Body of pancreas (tissue), 4 donors: ENCODE measurements at regions not wholly inside any gene's neighbourhood (a gene's known extent, or its start where the extent isn't known, plus 50 kb on each side); places are given as distances from the start of the nearest gene placed in this dataset.
"Not testable (repeated sequence)": the region's sequence is repeated elsewhere in the genome, so short reads cannot be mapped to it uniquely, and the experiment has no call there.

Experiments
- ATAC-seq: fragments of 150-250 bp; one replicate; pipeline ENCODE4 v1.9.1; 2016
- DNase-seq, 4 donors: peaks; one replicate each; pipeline ENCODE4 v3.0.0-alpha.2; 2019
- H3K27ac ChIP-seq, 4 donors: fragments of 200-600 bp; sonication (generic); 1 replicate in 3 of 4; 2 replicates in 1 of 4; pipeline versions ENCODE4 v1.5.1 to v1.6.1; 2016 to 2019; ENCODE audit warnings: mild to moderate bottlenecking in 1 of 4, mixed read lengths in 1 of 4, moderate library complexity in 1 of 4
- H3K27me3 ChIP-seq, 2 donors: fragments of 200-600 bp; sonication (generic); one replicate each; pipeline ENCODE4 v1.6.0; 2016; ENCODE audit warnings: mild to moderate bottlenecking in 1 of 2
- H3K36me3 ChIP-seq, 2 donors: fragments of 200-600 bp; sonication (generic); replicated peaks in 1 of 2; 2 replicates each; pipeline ENCODE4 v1.5.1; 2016; ENCODE audit warnings: low read depth in 2 of 2; ENCODE audit not compliant: insufficient read depth in 1 of 2
- H3K4me1 ChIP-seq: fragments of 200-600 bp; sonication (generic); one replicate; pipeline ENCODE4 v1.6.0; 2016
- H3K4me3 ChIP-seq, 2 donors: fragments of 200-600 bp; sonication (generic); 1 replicate in 1 of 2; 2 replicates in 1 of 2; pipeline ENCODE4 v1.5.1; 2016 to 2019
- H3K9me3 ChIP-seq, 3 donors: fragments of 200-600 bp; sonication (generic); 1 replicate in 2 of 3; 2 replicates in 1 of 3; pipeline ENCODE4 v1.5.1; 2016
- CTCF ChIP-seq, 7 experiments: fragments of 450-650 bp in 4 of 7; fragments of 200-600 bp in 3 of 7; sonication (generic) in 3 of 7; IDR thresholded peaks; one replicate each; pipeline ENCODE4 v1.5.1; 2016 to 2019; ENCODE audit warnings: antibody characterized with exemption in 7 of 7
- POLR2A ChIP-seq, 3 donors: fragments of 450-650 bp; IDR thresholded peaks; one replicate each; pipeline ENCODE4 v1.6.1; 2016; ENCODE audit warnings: antibody characterized with exemption in 3 of 3, mild to moderate bottlenecking in 2 of 3
- WGBS, 2 donors: methylation state at CpG; one replicate each; pipeline ENCODE4 v1.1.5; 2017; 5-methylcytosine and 5-hydroxymethylcytosine counted together
- intact Hi-C: fragments of 100-400 bp; cut with DNase I; formaldehyde crosslinking; loops from one replicate; pipeline ENCODE4 v1.15.1; 2023

GRCh38 chr9:102202126-102202525 is 463.7 kb upstream of the GRIN3A start:
- ATAC-seq = no peak
- TF ChIP-seq POLR2A (IDR thresholded peaks at IDR 0.05) = no peak
- TF ChIP-seq CTCF (IDR thresholded peaks at IDR 0.05) = no peak
- H3K27ac ChIP-seq = no peak overlapping the region
- no peak for DNase-seq
- intact Hi-C loops = no loop called here
- H3K27me3 ChIP-seq = no peaks in the 10 kb centered on the region
- no peaks in the 10 kb centered on the region for H3K9me3 ChIP-seq
- no peaks in the 10 kb centered on the region for H3K36me3 ChIP-seq
- H3K4me1 ChIP-seq = no peaks in the 10 kb centered on the region
- H3K4me3 ChIP-seq = no peak overlapping the region
- 35 to 43% methylated on average over 1 of the region's 1 CpG for WGBS, 2 donors

GRCh38 chr9:102185962-102186361 is 447.5 kb upstream of the GRIN3A start:
- TF ChIP-seq CTCF (IDR thresholded peaks at IDR 0.05) (peak in 1 of 7 experiments; percentile 15), POLR2A (IDR thresholded peaks at IDR 0.05) (no peak)

GRCh38 chr9:102185371-102185770 is 446.9 kb upstream of the GRIN3A start:
- Histone ChIP-seq H3K9me3 (no peaks in the 10 kb centered on the region), H3K27me3 (no peaks in the 10 kb centered on the region), H3K4me1 (peaks cover 26% of the 10 kb centered on the region), H3K4me3 (no peak overlapping the region), H3K27ac (peak overlapping the region in 2 of 4 donors; percentile 35 to 54), H3K36me3 (no peaks in the 10 kb centered on the region)
- TF ChIP-seq CTCF (IDR thresholded peaks at IDR 0.05) = no peak
- TF ChIP-seq POLR2A (IDR thresholded peaks at IDR 0.05) = no peak
- intact Hi-C loops = no loop called here
- peak; percentile 40 to 71 (median 58) for DNase-seq
- WGBS, 2 donors = 31 to 34% methylated on average over 2 of the region's 2 CpGs
- peak; percentile 89 for ATAC-seq

More at GRCh38 chr9:102185962-102186361, 447.5 kb upstream of the GRIN3A start:
- no peaks in the 10 kb centered on the region for H3K9me3 ChIP-seq
- WGBS, 2 donors = 11 to 15% methylated on average over 1 of the region's 1 CpG
- H3K4me3 ChIP-seq = no peak overlapping the region
- no peaks in the 10 kb centered on the region for H3K36me3 ChIP-seq
- peaks cover 26% of the 10 kb centered on the region for H3K4me1 ChIP-seq
- peak; percentile 68 for ATAC-seq
- H3K27me3 ChIP-seq = no peaks in the 10 kb centered on the region
- intact Hi-C loops = no loop called here
- no peak for DNase-seq
- peak overlapping the region in 3 of 4 donors; percentile 2 to 54 (median 35) for H3K27ac ChIP-seq

GRCh38 chr9:102178811-102179210 is 440.4 kb upstream of the GRIN3A start:
- H3K27me3 ChIP-seq = no peaks in the 10 kb centered on the region
- H3K4me1 ChIP-seq = no peaks in the 10 kb centered on the region
- no peak for ATAC-seq
- no peak overlapping the region for H3K27ac ChIP-seq
- H3K9me3 ChIP-seq = peaks cover 0 to 3% (median 0%) of the 10 kb centered on the region in 3 donors
- intact Hi-C loops = no loop called here
- WGBS, 2 donors = 43 to 57% methylated on average over 3 of the region's 3 CpGs
- no peak for TF ChIP-seq POLR2A (IDR thresholded peaks at IDR 0.05)
- no peak for TF ChIP-seq CTCF (IDR thresholded peaks at IDR 0.05)
- DNase-seq = no peak
- no peaks in the 10 kb centered on the region for H3K36me3 ChIP-seq
- H3K4me3 ChIP-seq = no peak overlapping the region

GRCh38 chr9:102174202-102174601 is 435.8 kb upstream of the GRIN3A start:
- ATAC-seq, DNase-seq, H3K36me3 ChIP-seq, H3K9me3 ChIP-seq, intact Hi-C loops, H3K27ac ChIP-seq, H3K4me1 ChIP-seq, H3K4me3 ChIP-seq, H3K27me3 ChIP-seq: not testable (repeated sequence)
- 82 to 90% methylated on average over 8 of the region's 8 CpGs for WGBS, 2 donors
